HEK293 (cell line): ENCODE measurements at regions not wholly inside any gene's neighbourhood (a gene's known extent, or its start where the extent isn't known, plus 50 kb on each side); places are given as distances from the start of the nearest gene placed in this dataset.

ENCODE experiments used
- CTCF ChIA-PET: fragments of 350-600 bp; formaldehyde crosslinking; extraction: SDS; loops from one replicate; lab custom pipeline; 2021; ENCODE audit warnings: antibody characterized with exemption; lab: Yijun Ruan, JAX
- POLR2A ChIA-PET: fragments of 300-600 bp; formaldehyde crosslinking; extraction: SDS; loops from one replicate; lab custom pipeline; 2020; ENCODE audit warnings: antibody characterized with exemption, inconsistent platforms; lab: Yijun Ruan, JAX
- H3K27ac ChIP-seq: fragments of 200-500 bp; sonication (Bioruptor generic); 2 replicates; pipeline ENCODE4 v1.5.1; 2014; ENCODE audit warnings: low read depth, low read length, control low read depth, inconsistent platforms; ENCODE audit errors: extremely low read depth
- H3K36me3 ChIP-seq, 2 experiments: fragments of 200-500 bp in 1 of 2; sonication (Bioruptor generic) in 1 of 2; 1 replicate in 1 of 2; 2 replicates in 1 of 2; pipeline ENCODE4 v1.5.1; 2014 to 2017; ENCODE audit warnings: inconsistent platforms in 2 of 2, low read length in 2 of 2; ENCODE audit not compliant: control insufficient read depth in 2 of 2, insufficient read depth in 1 of 2
- H3K4me1 ChIP-seq: fragments of 200-500 bp; sonication (Bioruptor generic); 2 replicates; pipeline ENCODE4 v1.5.1; 2014; ENCODE audit warnings: mild to moderate bottlenecking, low read length, inconsistent platforms; ENCODE audit not compliant: control insufficient read depth, insufficient read depth
- H3K4me3 ChIP-seq: 2 replicates; pipeline ENCODE4 v1.5.1; 2011; ENCODE audit warnings: low read depth, mild to moderate bottlenecking, control low read depth, low read length, moderate library complexity
- H3K9me3 ChIP-seq: fragments of 200-500 bp; sonication (Bioruptor generic); 2 replicates; pipeline ENCODE4 v1.5.1; 2014; ENCODE audit warnings: low read depth, low read length, inconsistent platforms; ENCODE audit not compliant: control insufficient read depth, insufficient read depth
- ATF2 ChIP-seq: fragments of 450-650 bp; formaldehyde crosslinking; IDR thresholded peaks from 2 replicates; pipeline ENCODE4 v1.5.1; 2016; ENCODE audit warnings: missing biosample characterization, missing genetic modification characterization, low read depth
- GLI2 ChIP-seq: fragments of 450-650 bp; formaldehyde crosslinking; IDR thresholded peaks from 2 replicates; pipeline ENCODE4; 2017; ENCODE audit warnings: missing biosample characterization, missing genetic modification characterization, low read depth, borderline replicate concordance
- KLF1 ChIP-seq: fragments of 450-650 bp; formaldehyde crosslinking; IDR thresholded peaks from 2 replicates; pipeline ENCODE4 v1.5.1; 2016; ENCODE audit warnings: missing biosample characterization, missing genetic modification characterization
- RBAK ChIP-seq: fragments of 450-650 bp; formaldehyde crosslinking; IDR thresholded peaks from 2 replicates; pipeline ENCODE4 v1.5.1; 2016; ENCODE audit warnings: missing biosample characterization, missing genetic modification characterization
- ZBTB10 ChIP-seq: fragments of 450-650 bp; formaldehyde crosslinking; IDR thresholded peaks from 2 replicates; pipeline ENCODE4 v1.5.1; 2016; ENCODE audit warnings: missing biosample characterization, missing genetic modification characterization
- ZBTB11 ChIP-seq: fragments of 450-650 bp; formaldehyde crosslinking; conservative IDR thresholded peaks from 2 replicates; pipeline ENCODE4 v1.5.1; 2016; ENCODE audit warnings: low read depth, missing biosample characterization, missing genetic modification characterization
- ZEB2 ChIP-seq: fragments of 450-650 bp; formaldehyde crosslinking; IDR thresholded peaks from 2 replicates; pipeline ENCODE4 v1.5.1; 2016; ENCODE audit warnings: missing biosample characterization, missing genetic modification characterization
- ZFP37 ChIP-seq: fragments of 450-650 bp; formaldehyde crosslinking; IDR thresholded peaks from 2 replicates; pipeline ENCODE4 v1.5.1; 2016; ENCODE audit warnings: missing biosample characterization, missing genetic modification characterization
- ZIC2 ChIP-seq: fragments of 450-650 bp; formaldehyde crosslinking; IDR thresholded peaks from 2 replicates; pipeline ENCODE4 v1.5.1; 2016; ENCODE audit warnings: missing biosample characterization, missing genetic modification characterization
- ZNF148 ChIP-seq: fragments of 450-650 bp; formaldehyde crosslinking; IDR thresholded peaks from 2 replicates; pipeline ENCODE4 v1.5.0; 2017; ENCODE audit warnings: missing biosample characterization, missing genetic modification characterization, borderline replicate concordance
- ZNF221 ChIP-seq: fragments of 450-650 bp; formaldehyde crosslinking; IDR thresholded peaks from 2 replicates; pipeline ENCODE4 v1.5.1; 2017; ENCODE audit warnings: missing biosample characterization, missing genetic modification characterization, borderline replicate concordance
- ZNF239 ChIP-seq: fragments of 450-650 bp; formaldehyde crosslinking; IDR thresholded peaks from 2 replicates; pipeline ENCODE4 v1.5.1; 2016; ENCODE audit warnings: missing biosample characterization, missing genetic modification characterization
- ZNF354C ChIP-seq: fragments of 450-650 bp; formaldehyde crosslinking; IDR thresholded peaks from 2 replicates; pipeline ENCODE4 v1.5.1; 2016; ENCODE audit warnings: missing biosample characterization, missing genetic modification characterization, low read depth, borderline replicate concordance
- ZNF561 ChIP-seq: fragments of 450-650 bp; IDR thresholded peaks from 2 replicates; pipeline ENCODE4 v1.5.1; 2018; ENCODE audit warnings: missing biosample characterization, missing genetic modification characterization, borderline replicate concordance
- ZNF596 ChIP-seq: fragments of 450-650 bp; IDR thresholded peaks from 2 replicates; pipeline ENCODE4 v1.5.0; 2018; ENCODE audit warnings: missing biosample characterization, mild to moderate bottlenecking, missing genetic modification characterization, moderate library complexity
- ZNF629 ChIP-seq: fragments of 450-650 bp; formaldehyde crosslinking; IDR thresholded peaks from 2 replicates; pipeline ENCODE4 v1.5.1; 2017; ENCODE audit warnings: missing biosample characterization, missing genetic modification characterization
- ZNF747 ChIP-seq: fragments of 450-650 bp; formaldehyde crosslinking; IDR thresholded peaks from 2 replicates; pipeline ENCODE4 v1.5.1; 2016; ENCODE audit warnings: missing biosample characterization, missing genetic modification characterization
- ZNF776 ChIP-seq: fragments of 450-650 bp; formaldehyde crosslinking; IDR thresholded peaks from 2 replicates; pipeline ENCODE4 v1.5.0; 2017; ENCODE audit warnings: missing biosample characterization, missing genetic modification characterization, borderline replicate concordance
- ZNF785 ChIP-seq: fragments of 450-650 bp; formaldehyde crosslinking; IDR thresholded peaks from 2 replicates; pipeline ENCODE4 v1.5.1; 2016; ENCODE audit warnings: missing biosample characterization, missing genetic modification characterization

GRCh38 chr20:11266571-11266970 lies 592.8 kb upstream of the JAG1 start:
- TF ChIP-seq ZNF239 (tag by site-specific recombination): no peak
- TF ChIP-seq RBAK (tag by site-specific recombination): no peak
- TF ChIP-seq ZNF148 (tag by site-specific recombination): no peak
- TF ChIP-seq ZNF747 (tag by site-specific recombination): no peak
- TF ChIP-seq GLI2: no peak
- no peak for TF ChIP-seq ZNF354C (tag by site-specific recombination)
- no peak for TF ChIP-seq ZNF629 (tag by site-specific recombination)
- TF ChIP-seq ZNF561 (tag by site-specific recombination): no peak
- no peak for TF ChIP-seq ZFP37 (tag by site-specific recombination)
- TF ChIP-seq ZEB2: no peak
- TF ChIP-seq ZNF596 (tag by site-specific recombination): no peak
- TF ChIP-seq ATF2 (tag by site-specific recombination): no peak
- TF ChIP-seq ZIC2: no peak
- TF ChIP-seq ZBTB10 (tag by site-specific recombination): no peak
- TF ChIP-seq ZNF221 (tag by site-specific recombination): no peak
- TF ChIP-seq, all 188 proteins: peak for 0
- Histone ChIP-seq H3K9me3 (no peaks in the 10 kb centered on the region), H3K4me1 (peaks cover 8% of the 10 kb centered on the region; the same call in 1 of the 2 replicates), H3K4me3 (no peak overlapping the region), H3K27ac (no peak overlapping the region), H3K36me3 (no peaks in the 10 kb centered on the region)
- ChIA-PET CTCF (interaction anchor here (0.6 to 2.2 kb wide), 6 partner anchors 18 to 730 kb away, joined by 3 to 14 read pairs (median 4); no protein-coding TSS in a partner anchor), POLR2A (interaction anchor here (0.9 to 2.0 kb wide), 2 partner anchors 17 to 592 kb away, joined by 3 to 7 read pairs; partner anchors contain the start of gene JAG1)

GRCh38 chr20:11267131-11267761 lies 593.4 kb upstream of the JAG1 start:
- ChIA-PET CTCF (interaction anchor here (0.6 to 2.2 kb wide), 8 partner anchors 11 to 731 kb away, joined by 3 to 14 read pairs (median 4); no protein-coding TSS in a partner anchor), POLR2A (interaction anchor here (0.7 to 2.0 kb wide), 3 partner anchors 18 to 595 kb away, joined by 3 to 7 read pairs (median 4); partner anchors contain the start of gene JAG1)
- Histone ChIP-seq H3K4me3 (no peak overlapping the region), H3K36me3 (no peaks in the 10 kb centered on the region), H3K9me3 (no peaks in the 10 kb centered on the region), H3K4me1 (peaks cover 8% of the 10 kb centered on the region; the same call in 1 of the 2 replicates), H3K27ac (peak overlapping the region; percentile 54; the same call in 1 of the 2 replicates)
- TF ChIP-seq ZNF785 (tag by site-specific recombination): no peak
- no peak for TF ChIP-seq ZNF776 (tag by site-specific recombination)
- no peak for TF ChIP-seq ZNF148 (tag by site-specific recombination)
- TF ChIP-seq ZBTB11 (tag by site-specific recombination): no peak
- no peak for TF ChIP-seq KLF1
